HG03045 (cell line): ENCODE measurements at regions not wholly inside any gene's neighbourhood (a gene's known extent, or its start where the extent isn't known, plus 50 kb on each side); places are given as distances from the start of the nearest gene placed in this dataset.
"Not testable (repeated sequence)": the region's sequence is repeated elsewhere in the genome, so short reads cannot be mapped to it uniquely, and the experiment has no call there.

ENCODE experiments used
- ATAC-seq: cut with Tn5 transposase; IDR thresholded peaks from one replicate; pipeline ENCODE4 v1.9.1; 2021; ENCODE audit warnings: mild to moderate bottlenecking, moderate library complexity; ENCODE audit not compliant: unreplicated experiment

GRCh38 chr3:16070707-16071106 is 103.8 kb upstream of the GALNT15 start:
- ATAC-seq, result no peak

DNA sequence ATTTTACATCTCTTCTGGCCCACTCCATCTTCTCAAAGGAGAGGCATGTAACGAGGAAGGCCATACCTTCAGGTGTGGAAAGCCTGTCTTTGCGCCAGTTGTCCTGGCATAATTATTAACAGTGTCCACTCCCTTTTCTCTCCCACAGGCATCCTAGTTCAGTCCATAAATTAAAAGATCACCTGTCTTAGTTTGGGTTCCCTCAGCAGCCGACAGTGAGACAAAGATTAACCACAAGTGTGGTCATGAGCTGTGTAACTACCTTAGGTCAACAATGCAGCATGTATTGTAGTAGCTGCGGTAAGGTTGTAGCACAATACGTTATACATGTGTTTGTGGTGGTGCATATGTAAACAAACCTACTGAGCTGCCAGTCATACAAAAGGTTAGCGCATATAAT is 103.3 kb upstream of the GALNT15 start:
- ATAC-seq, result no peak

DNA sequence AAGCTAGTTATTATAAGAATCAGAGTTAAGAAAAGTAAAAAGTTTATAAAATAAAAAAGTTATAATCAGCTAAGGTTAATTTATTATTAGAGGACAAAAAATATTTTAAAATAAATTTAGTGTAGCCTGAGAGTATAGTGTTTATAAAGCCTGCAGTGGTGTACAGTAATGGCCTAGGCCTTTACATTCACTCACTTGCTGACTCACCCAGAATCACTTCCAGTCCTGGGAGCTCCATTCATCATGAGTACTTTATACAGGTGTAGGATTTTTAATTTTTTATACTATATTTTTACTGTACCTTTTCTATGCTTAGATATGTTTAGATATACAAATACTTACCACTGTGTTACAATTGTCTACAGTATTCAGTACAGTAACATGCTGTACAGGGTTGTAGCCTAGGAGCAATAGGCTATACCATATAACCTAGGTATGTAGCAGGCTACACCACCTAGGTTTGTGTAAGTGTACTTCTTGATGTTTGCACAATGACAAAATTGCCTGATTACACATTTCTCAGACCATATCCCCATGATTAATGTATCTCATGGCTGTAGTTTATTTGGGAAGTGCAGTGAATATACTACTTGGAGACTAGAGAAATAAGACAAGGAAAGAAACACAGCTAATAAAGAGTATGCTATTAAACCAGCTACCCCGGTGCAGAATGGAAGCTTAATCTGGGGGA is 101.9 kb upstream of the GALNT15 start:
- ATAC-seq, result no peak

GRCh38 chr3:16073203-16073602 is 101.3 kb upstream of the GALNT15 start:
- no peak for ATAC-seq

DNA sequence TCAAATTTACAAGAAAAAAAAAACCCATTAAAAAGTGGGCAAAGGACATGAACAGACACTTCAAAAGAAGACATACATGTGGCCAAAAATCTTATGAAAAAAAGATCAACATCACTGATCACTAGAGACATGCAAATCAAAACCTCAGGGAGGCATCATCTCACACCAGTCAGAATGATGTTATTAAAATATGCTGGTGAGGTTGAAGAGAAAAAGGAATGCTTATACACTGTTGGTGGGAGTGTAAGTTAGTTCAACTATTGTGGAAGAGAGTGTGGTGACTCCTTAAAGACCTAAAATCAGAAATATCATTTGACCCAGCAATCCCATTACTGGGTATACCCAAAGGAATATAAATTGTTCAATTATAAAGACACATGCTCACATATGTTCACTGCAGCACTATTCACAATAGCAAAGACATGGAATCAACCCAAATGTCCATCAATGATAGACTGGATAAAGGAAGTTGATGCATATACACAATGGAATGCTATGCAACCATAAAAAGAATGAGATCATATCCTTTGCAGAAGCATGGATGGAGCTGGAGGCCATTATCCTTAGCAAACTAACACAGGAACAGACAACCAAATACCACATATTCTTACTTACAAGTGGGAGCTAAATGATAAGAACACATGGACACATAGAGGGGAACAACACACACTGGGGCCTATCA is 100.3 kb upstream of the GALNT15 start:
- ATAC-seq, result not testable (repeated sequence)

- no peak for ATAC-seq
Measured at GRCh38 chr3:16075647-16076046, 98.8 kb upstream of the GALNT15 start.

- no peak for ATAC-seq
Measured at GRCh38 chr3:16076564-16076963, 97.9 kb upstream of the GALNT15 start.

DNA sequence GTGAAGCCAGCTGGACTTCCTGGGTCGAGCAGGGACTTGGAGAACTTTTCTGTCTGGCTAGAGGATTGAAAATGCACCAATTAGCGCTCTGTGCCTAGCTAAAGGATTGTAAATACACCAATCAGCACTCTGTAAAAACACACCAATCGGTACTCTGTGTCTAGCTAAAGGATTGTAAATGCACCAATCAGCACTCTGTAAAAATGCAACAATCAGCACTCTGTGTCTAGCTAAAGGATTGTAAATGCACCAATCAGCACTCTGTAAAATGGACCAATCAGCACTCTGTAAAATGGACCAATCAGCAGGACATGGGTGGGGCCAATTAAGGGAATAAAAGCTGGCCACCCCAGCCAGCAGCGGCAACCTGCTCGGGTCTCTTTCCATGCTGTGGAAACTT is 97.3 kb upstream of the GALNT15 start:
- not testable (repeated sequence) for ATAC-seq

DNA sequence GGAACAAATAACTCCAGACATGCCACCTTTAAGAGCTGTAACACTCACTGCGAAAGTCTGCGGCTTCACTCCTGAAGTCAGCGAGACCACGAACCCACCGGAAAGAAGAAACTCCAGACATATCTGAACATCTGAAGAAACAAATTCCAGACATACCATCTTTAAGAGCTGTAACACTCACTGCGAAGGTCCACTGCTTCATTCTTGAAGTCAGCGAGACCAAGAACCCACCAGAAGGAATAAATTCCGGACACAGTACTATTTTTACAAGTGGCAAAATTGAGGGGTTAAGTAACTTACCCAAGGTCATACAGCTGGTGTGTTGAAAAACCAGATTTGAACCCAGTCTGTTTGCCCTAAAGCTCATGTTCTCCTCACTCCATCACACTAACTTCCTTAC is 96.8 kb upstream of the GALNT15 start:
- not testable (repeated sequence) for ATAC-seq

- ATAC-seq, result no peak
Measured at GRCh38 chr3:16079519-16079918, 95.0 kb upstream of the GALNT15 start.

GRCh38 chr3:16081661-16082060 is 92.8 kb upstream of the GALNT15 start:
- ATAC-seq, result no peak

DNA sequence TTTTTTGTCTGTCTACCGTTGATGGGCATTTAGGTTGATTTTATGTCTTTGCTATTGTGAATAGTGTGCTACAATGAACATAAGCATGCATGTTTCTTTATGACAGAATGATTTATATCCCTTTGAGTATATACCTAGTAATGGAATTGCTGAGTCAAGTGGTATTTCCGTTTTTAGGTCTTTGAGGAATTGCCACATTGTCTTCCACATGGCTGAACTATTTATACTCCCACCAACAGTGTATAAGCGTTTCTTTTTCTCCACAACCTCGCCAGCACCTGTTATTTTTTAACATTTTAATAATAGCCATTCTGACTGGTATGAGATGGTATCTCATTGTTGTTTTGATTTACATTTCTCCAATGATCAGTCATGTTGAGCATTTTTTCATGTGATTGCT is 89.6 kb upstream of the GALNT15 start:
- no peak for ATAC-seq

GRCh38 chr3:16085410-16085809 is 89.1 kb upstream of the GALNT15 start:
- ATAC-seq, result no peak

GRCh38 chr3:16085884-16086608 is 88.4 kb upstream of the GALNT15 start:
- ATAC-seq, result no peak

GRCh38 chr3:16086690-16087089 is 87.8 kb upstream of the GALNT15 start:
- no peak for ATAC-seq

DNA sequence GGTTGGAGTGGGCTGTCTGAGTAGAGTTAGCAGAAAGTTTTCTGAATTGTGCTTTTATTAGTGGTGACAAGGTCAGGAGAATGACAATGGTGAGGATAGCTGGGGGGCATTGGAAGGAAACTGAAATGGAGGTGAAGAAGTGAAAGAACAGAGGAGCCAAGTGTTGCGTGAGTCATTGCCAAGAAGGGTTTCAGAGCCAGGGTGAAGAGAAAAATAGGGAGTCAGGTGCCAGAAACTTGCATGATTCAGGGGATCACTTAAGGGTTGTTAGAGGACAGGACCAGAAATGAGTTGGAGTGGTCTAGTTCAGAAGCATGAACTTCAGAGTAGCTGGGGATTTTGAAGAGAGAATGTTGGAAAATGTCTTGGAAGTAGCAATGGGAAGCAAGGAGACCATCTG is 86.0 kb upstream of the GALNT15 start:
- ATAC-seq, result no peak

DNA sequence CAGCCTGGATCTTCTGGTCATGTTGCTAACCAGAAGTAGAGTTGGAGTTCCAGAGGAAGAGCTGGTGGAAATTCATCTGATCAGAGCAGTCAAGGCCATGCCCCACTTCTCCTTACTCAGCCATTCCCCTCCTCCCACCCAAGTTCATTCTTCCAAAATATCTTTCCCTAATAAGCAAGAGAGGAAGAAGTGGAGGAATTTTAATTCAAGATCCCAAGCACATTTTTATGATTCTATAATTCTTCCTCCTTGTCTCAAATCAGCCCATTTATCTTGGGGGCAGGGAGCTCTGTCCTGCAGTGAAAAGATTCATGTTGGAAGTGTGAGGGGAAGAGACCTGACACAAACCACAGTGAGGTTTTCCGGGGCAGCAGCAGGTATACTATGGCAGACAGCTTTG is 85.0 kb upstream of the GALNT15 start:
- ATAC-seq, result no peak

GRCh38 chr3:16090024-16090423 is 84.5 kb upstream of the GALNT15 start:
- no peak for ATAC-seq

DNA sequence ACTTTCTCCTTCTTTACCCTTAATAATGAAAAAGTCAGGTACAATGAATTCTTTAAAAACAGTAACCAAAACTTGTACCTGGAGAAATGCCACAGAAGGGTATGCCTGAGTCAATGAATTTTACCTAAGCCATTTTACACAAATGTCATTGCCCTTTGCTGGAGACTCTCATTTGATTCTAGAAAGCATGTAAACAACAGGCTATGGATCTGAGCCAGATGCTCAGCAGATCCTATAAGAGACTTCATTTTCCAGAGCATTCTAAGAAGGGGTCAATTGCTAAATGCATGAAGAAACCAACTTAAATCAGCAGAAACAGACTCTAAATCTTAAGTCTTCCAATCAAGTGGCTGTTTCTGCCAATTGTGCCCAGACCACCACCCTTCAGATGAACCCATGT is 83.8 kb upstream of the GALNT15 start:
- no peak for ATAC-seq

DNA sequence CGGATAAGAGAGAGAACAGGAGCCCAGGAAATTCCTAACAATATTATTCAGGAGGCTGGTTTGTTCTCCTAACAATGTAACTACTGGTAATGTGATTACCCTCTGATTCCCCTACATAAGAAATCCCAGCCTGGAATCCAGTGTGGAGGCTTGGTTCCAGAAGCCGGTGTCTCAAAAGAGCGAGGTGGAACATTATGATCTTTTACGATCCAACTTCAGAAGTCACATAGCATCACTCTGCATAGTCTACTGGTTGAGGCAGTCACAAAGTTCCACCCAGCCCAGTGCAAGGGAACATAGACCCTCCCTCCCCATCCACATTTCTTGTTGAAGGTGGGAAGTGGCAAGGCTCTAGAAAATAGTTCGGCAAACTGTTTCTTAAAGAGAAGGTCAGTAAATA is 81.6 kb upstream of the GALNT15 start:
- no peak for ATAC-seq

- ATAC-seq, result no peak
Measured at GRCh38 chr3:16101295-16102186, 72.9 kb upstream of the GALNT15 start.
